K562 (cell line): ENCODE measurements at regions not wholly inside any gene's neighbourhood (a gene's known extent, or its start where the extent isn't known, plus 50 kb on each side); places are given as distances from the start of the nearest gene placed in this dataset.

Source experiments
- ATAC-seq: fragments of 200-7000 bp; cut with Tn5 transposase; 3 replicates; pipeline ENCODE4 v1.9.1; 2020; ENCODE audit warnings: moderate library complexity
- BruUV-seq: library from RNA; stranded (reverse); fragments of 400-500 nt; replicated peaks from 2 replicates; lab custom pipeline; 2021; lab: Mats Ljungman, UMichigan
- CTCF ChIA-PET: fragments of 300-600 bp; formaldehyde crosslinking; extraction: SDS; loops from one replicate; lab custom pipeline; 2021; ENCODE audit warnings: low intra/inter-chr PET ratio; lab: Yijun Ruan, JAX
- POLR2A ChIA-PET: fragments of 300-600, 350-650 bp; sonication (Branson Sonifier 250); formaldehyde crosslinking; extraction: SDS; loops from one replicate; lab custom pipeline; 2021; ENCODE audit warnings: antibody characterized with exemption, inconsistent platforms; lab: Yijun Ruan, JAX
- DNase-seq, 4 experiments: peaks; one replicate each; pipeline versions ENCODE4 v3.0.0 to v3.0.0-alpha.2; 2011 to 2018; ENCODE audit warnings: low spot score in 3 of 4, mixed read lengths in 3 of 4; ENCODE audit errors: extremely low read depth in 1 of 4
- FAIRE-seq: peaks from 2 replicates; lab custom pipeline; 2011; peaks lifted over from hg19 to GRCh38; lab: Jason Lieb, UNC
- H2AFZ ChIP-seq: 2 replicates; pipeline ENCODE4 v1.6.0; 2011; ENCODE audit warnings: low read depth, low read length, control low read depth, inconsistent platforms
- H3K27ac ChIP-seq: fragments of 200-600 bp; 3 replicates; pipeline ENCODE4 v1.8.0; 2011; ENCODE audit warnings: low read depth, mild to moderate bottlenecking, control low read depth, inconsistent platforms, low read length, moderate library complexity, mixed read lengths; ENCODE audit errors: extremely low read depth
- H3K27me3 ChIP-seq, 2 experiments: fragments of 300-600 bp in 1 of 2; 2 replicates in 1 of 2; 3 replicates in 1 of 2; pipeline versions ENCODE4 v1.6.0 to v1.8.0; 2011; ENCODE audit warnings: inconsistent platforms in 2 of 2, low read length in 2 of 2, mild to moderate bottlenecking in 1 of 2, mixed read lengths in 1 of 2, moderate library complexity in 1 of 2; ENCODE audit not compliant: control insufficient read depth in 2 of 2, insufficient read depth in 2 of 2
- H3K36me3 ChIP-seq: fragments of 300-600 bp; 3 replicates; pipeline ENCODE4 v1.8.0; 2011; ENCODE audit warnings: mild to moderate bottlenecking, low read length, inconsistent platforms; ENCODE audit not compliant: control insufficient read depth, insufficient read depth
- H3K4me1 ChIP-seq, 2 experiments: fragments of 200-600 bp in 1 of 2; replicated peaks in 1 of 2; 2 replicates in 1 of 2; 3 replicates in 1 of 2; pipeline versions ENCODE4 v1.5.1 to v1.8.0; 2011; ENCODE audit warnings: inconsistent platforms in 2 of 2, low read length in 2 of 2, mild to moderate bottlenecking in 1 of 2, mixed read lengths in 1 of 2, moderate library complexity in 1 of 2; ENCODE audit not compliant: control insufficient read depth in 2 of 2, insufficient read depth in 2 of 2
- H3K4me2 ChIP-seq: 2 replicates; pipeline ENCODE4 v1.6.1; 2011; ENCODE audit warnings: low read length, control low read depth, inconsistent platforms, mixed read lengths; ENCODE audit not compliant: insufficient read depth
- H3K4me3 ChIP-seq: fragments of 200-600 bp; sonication (generic), shearing (Covaris generic); 2 replicates; pipeline ENCODE4 v1.5.1; 2016; ENCODE audit warnings: control low read depth, inconsistent platforms
- H3K79me2 ChIP-seq: fragments of 200-600 bp; 3 replicates; pipeline ENCODE4 v1.8.0; 2011; ENCODE audit warnings: low read length, inconsistent platforms; ENCODE audit not compliant: control insufficient read depth, insufficient read depth
- H3K9ac ChIP-seq, 2 experiments: 2 replicates each; pipeline versions ENCODE4 v1.6.0 to v1.6.1; 2011; ENCODE audit warnings: low read depth in 2 of 2, low read length in 2 of 2, control low read depth in 1 of 2, inconsistent platforms in 1 of 2, mild to moderate bottlenecking in 1 of 2, mixed read lengths in 1 of 2; ENCODE audit not compliant: insufficient read depth in 1 of 2
- H3K9me1 ChIP-seq: one replicate; pipeline ENCODE4 v1.6.0; 2011; ENCODE audit warnings: inconsistent platforms, mild to moderate bottlenecking, low read length, moderate library complexity; ENCODE audit not compliant: control insufficient read depth, insufficient read depth
- H3K9me3 ChIP-seq: replicated peaks from 2 replicates; pipeline ENCODE4 v1.5.1; 2011; ENCODE audit warnings: low read depth, low read length, inconsistent platforms; ENCODE audit not compliant: control insufficient read depth, insufficient read depth
- H4K20me1 ChIP-seq: replicated peaks from 2 replicates; pipeline ENCODE4 v1.6.1; 2011; ENCODE audit warnings: low read length, inconsistent platforms, mixed read lengths; ENCODE audit not compliant: control insufficient read depth, insufficient read depth
- MYBL2 ChIP-seq, 2 experiments: fragments of 450-650 bp in 1 of 2; sonication (generic) in 1 of 2; formaldehyde crosslinking in 1 of 2; IDR thresholded peaks; 2 replicates each; pipeline versions ENCODE4 v1.6.1 to v1.8.1; 2017 to 2022; ENCODE audit warnings: borderline replicate concordance in 1 of 2, inconsistent platforms in 1 of 2, low read depth in 1 of 2, mild to moderate bottlenecking in 1 of 2, missing genetic modification reagents in 1 of 2, moderate library complexity in 1 of 2
- NBN ChIP-seq: fragments of 450-650 bp; IDR thresholded peaks from 2 replicates; pipeline ENCODE4 v1.6.1; 2016; ENCODE audit warnings: low read depth, mild to moderate bottlenecking
- NFIC ChIP-seq: fragments of 450-650 bp; IDR thresholded peaks from 2 replicates; pipeline ENCODE4 v1.6.1; 2017; ENCODE audit warnings: mild to moderate bottlenecking, inconsistent platforms
- POU5F1 ChIP-seq: fragments of 150-350 bp; IDR thresholded peaks from 2 replicates; pipeline ENCODE4 v1.6.1; 2014; ENCODE audit warnings: borderline replicate concordance, low read length, low read depth, mild to moderate bottlenecking; ENCODE audit not compliant: partially characterized antibody
- SAFB2 ChIP-seq: fragments of 200-400 bp; formaldehyde crosslinking; IDR thresholded peaks from 2 replicates; pipeline ENCODE4 v1.6.1; 2018; ENCODE audit warnings: borderline replicate concordance, low read length, low read depth, moderate library complexity; ENCODE audit not compliant: severe bottlenecking
- SMARCC2 ChIP-seq: fragments of 450-650 bp; IDR thresholded peaks from 2 replicates; pipeline ENCODE4 v1.6.1; 2017; ENCODE audit warnings: antibody characterized with exemption, moderate library complexity, mild to moderate bottlenecking, low read depth
- TCF7 ChIP-seq: sonication (generic); IDR thresholded peaks from 2 replicates; pipeline ENCODE4 v1.6.1; 2016; ENCODE audit warnings: antibody characterized with exemption, borderline replicate concordance
- U2AF1 ChIP-seq: fragments of 200-400 bp; formaldehyde crosslinking; optimal IDR thresholded peaks from 2 replicates; pipeline ENCODE3; 2017; ENCODE audit warnings: mild to moderate bottlenecking, low read depth, low read length, moderate library complexity
- XRCC3 ChIP-seq: fragments of 450-650 bp; IDR thresholded peaks from 2 replicates; pipeline ENCODE4 v1.6.1; 2017; ENCODE audit warnings: mild to moderate bottlenecking, moderate library complexity
- ZNF431 ChIP-seq: sonication (generic); formaldehyde crosslinking; IDR thresholded peaks from 2 replicates; pipeline ENCODE4 v1.8.0; 2022; ENCODE audit warnings: mild to moderate bottlenecking, missing genetic modification reagents
- in situ Hi-C: fragments of 300-500 bp; cut with MboI; formaldehyde crosslinking; loops from 4 replicates; pipeline ENCODE4 v1.15.0; 2018; ENCODE audit warnings: inconsistent platforms, mixed read lengths
- intact Hi-C: fragments of 100-400 bp; cut with micrococcal nuclease; formaldehyde crosslinking; loops from 2 replicates; pipeline ENCODE4 v1.14.2; 2022
- TF ChIP-seq, protein P1 (sequence below): fragments of 250-450 bp; sonication (Bioruptor Pico); IDR thresholded peaks from 2 replicates; pipeline ENCODE4 v1.8.0; 2022; ENCODE audit warnings: inconsistent platforms

DNA sequence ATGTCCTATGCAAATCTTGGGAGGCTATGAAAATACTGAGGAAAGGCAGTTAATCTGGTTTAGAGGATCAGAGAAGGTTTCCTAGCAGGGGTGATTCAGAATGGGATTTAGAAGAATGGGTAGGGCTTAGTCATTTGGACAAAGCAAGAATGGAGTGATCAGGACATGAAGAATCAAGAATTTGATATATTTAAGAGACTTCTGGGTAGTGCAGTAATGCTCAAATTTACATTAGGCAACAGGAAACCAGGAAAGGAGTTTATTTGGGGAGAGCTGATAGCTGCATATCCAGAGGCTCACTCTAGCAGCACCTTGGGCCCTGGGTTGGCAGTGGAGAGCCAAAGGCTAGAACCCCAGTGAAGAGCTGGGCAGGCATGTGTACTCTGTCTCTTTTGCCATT lies 78.9 kb upstream of the PAPPA start:
- DNase-seq (no peak), ATAC-seq (no peak), FAIRE-seq (no peak)
- Histone ChIP-seq H2AFZ (no peak overlapping the region), H3K36me3 (no peaks in the 10 kb centered on the region), H3K4me3 (no peak overlapping the region), H3K9me1 (no peaks in the 10 kb centered on the region), H3K4me2 (no peak overlapping the region), H3K79me2 (no peaks in the 10 kb centered on the region), H3K9me3 (no peaks in the 10 kb centered on the region), H3K9ac (no peak overlapping the region), H4K20me1 (no peaks in the 10 kb centered on the region), H3K27ac (no peak overlapping the region), H3K4me1 (no peaks in the 10 kb centered on the region), H3K27me3 (no peaks in the 10 kb centered on the region)
- intact Hi-C loops: no loop called here
- TF ChIP-seq ZNF431 (CRISPR knock-in tag) (no peak), POU5F1 (no peak), TCF7 (no peak), NFIC (no peak), XRCC3 (no peak), SAFB2 (no peak), U2AF1 (no peak), NBN (no peak), MYBL2 (IDR thresholded peaks at IDR 0.05; ENCODE audit: low read depth) (no peak), MYBL2 (CRISPR knock-in tag; IDR thresholded peaks at IDR 0.05; ENCODE audit: borderline replicate concordance) (no peak), SMARCC2 (no peak)
- TF ChIP-seq, protein P1, sequence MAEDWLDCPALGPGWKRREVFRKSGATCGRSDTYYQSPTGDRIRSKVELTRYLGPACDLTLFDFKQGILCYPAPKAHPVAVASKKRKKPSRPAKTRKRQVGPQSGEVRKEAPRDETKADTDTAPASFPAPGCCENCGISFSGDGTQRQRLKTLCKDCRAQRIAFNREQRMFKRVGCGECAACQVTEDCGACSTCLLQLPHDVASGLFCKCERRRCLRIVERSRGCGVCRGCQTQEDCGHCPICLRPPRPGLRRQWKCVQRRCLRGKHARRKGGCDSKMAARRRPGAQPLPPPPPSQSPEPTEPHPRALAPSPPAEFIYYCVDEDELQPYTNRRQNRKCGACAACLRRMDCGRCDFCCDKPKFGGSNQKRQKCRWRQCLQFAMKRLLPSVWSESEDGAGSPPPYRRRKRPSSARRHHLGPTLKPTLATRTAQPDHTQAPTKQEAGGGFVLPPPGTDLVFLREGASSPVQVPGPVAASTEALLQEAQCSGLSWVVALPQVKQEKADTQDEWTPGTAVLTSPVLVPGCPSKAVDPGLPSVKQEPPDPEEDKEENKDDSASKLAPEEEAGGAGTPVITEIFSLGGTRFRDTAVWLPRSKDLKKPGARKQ (CRISPR knock-in tag): no peak
- POLR2A ChIA-PET: interaction anchor here (0.5 kb wide), 1 partner anchor 704 kb away, joined by 3 read pairs; no protein-coding TSS in a partner anchor
- in situ Hi-C loops: no loop called here
- CTCF ChIA-PET: no interaction called here
- BruUV-seq: no TSS peak
